ENCODE measurements at regions not wholly inside any gene's neighbourhood (a gene's known extent, or its start where the extent isn't known, plus 50 kb on each side); places are given as distances from the start of the nearest gene placed in this dataset.

DNA sequence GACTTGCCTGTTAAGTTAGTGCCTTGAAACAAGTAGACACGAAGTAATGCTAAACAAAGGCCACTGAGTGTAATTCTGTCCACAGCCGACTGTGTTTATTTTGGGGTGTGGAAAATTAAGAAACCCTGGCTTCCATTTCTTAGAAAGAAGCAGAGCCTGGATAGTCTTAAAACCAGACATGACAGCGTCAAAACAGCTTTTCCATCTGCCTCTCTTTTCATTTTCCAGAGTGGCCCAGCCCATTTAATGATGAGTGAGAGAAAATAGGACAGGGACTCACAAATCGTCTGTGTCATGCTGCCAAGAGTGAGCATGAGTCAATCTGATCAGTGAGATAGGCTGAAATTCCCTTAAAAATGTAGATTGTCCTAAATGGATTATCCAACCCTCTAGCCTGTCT, 485.9 kb downstream of the JRKL start:
- TF ChIP-seq CTCF (IDR thresholded peaks at IDR 0.05) (no peak), FOSL2 (IDR thresholded peaks at IDR 0.05; ENCODE audit: borderline replicate concordance, low read depth) (no peak), GABPA (IDR thresholded peaks at IDR 0.05; ENCODE audit: low read depth) (no peak), RCOR1 (IDR thresholded peaks at IDR 0.05; ENCODE audit: low read length) (no peak), POLR2AphosphoS5 (IDR thresholded peaks at IDR 0.05; ENCODE audit: low read depth, low read length) (no peak), MXI1 (IDR thresholded peaks at IDR 0.05; ENCODE audit: low read depth, low read length) (no peak), TAF1 (IDR thresholded peaks at IDR 0.05; ENCODE audit: borderline replicate concordance, low read depth, low read length) (no peak), FOXM1 (IDR thresholded peaks at IDR 0.05; ENCODE audit: low read depth) (no peak), EZH2phosphoT487 (IDR thresholded peaks at IDR 0.05; ENCODE audit: borderline replicate concordance, low read depth) (no peak), EP300 (IDR thresholded peaks at IDR 0.05; ENCODE audit: borderline replicate concordance in 1 of 2, low read depth in 1 of 2, low read length in 1 of 2) (no peak), TCF12 (IDR thresholded peaks at IDR 0.05) (no peak), SIN3A (IDR thresholded peaks at IDR 0.05; ENCODE audit: borderline replicate concordance, low read depth, low read length) (no peak)
- TF ChIP-seq, protein P1, sequence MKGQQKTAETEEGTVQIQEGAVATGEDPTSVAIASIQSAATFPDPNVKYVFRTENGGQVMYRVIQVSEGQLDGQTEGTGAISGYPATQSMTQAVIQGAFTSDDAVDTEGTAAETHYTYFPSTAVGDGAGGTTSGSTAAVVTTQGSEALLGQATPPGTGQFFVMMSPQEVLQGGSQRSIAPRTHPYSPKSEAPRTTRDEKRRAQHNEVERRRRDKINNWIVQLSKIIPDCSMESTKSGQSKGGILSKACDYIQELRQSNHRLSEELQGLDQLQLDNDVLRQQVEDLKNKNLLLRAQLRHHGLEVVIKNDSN (IDR thresholded peaks at IDR 0.05; ENCODE audit: borderline replicate concordance, low read depth), result no peak

All from SK-N-SH (cell line).